OCI-LY7 (cell line): ENCODE measurements at regions not wholly inside any gene's neighbourhood (a gene's known extent, or its start where the extent isn't known, plus 50 kb on each side); places are given as distances from the start of the nearest gene placed in this dataset.

Experiments used
- EZH2phosphoT487 ChIP-seq: fragments of 200-600 bp; sonication (generic); IDR thresholded peaks from 2 replicates; pipeline ENCODE4 v1.6.1; 2018; ENCODE audit warnings: low read depth, borderline replicate concordance, mild to moderate bottlenecking, mixed run types, antibody characterized with exemption, low read length, moderate library complexity, mixed read lengths
- TF ChIP-seq, protein P1 (sequence below): fragments of 200-600 bp; sonication (generic); conservative IDR thresholded peaks from 2 replicates; pipeline ENCODE4 v1.5.1; 2014; ENCODE audit warnings: mild to moderate bottlenecking, antibody characterized with exemption, low read length, moderate library complexity, mixed read lengths

DNA sequence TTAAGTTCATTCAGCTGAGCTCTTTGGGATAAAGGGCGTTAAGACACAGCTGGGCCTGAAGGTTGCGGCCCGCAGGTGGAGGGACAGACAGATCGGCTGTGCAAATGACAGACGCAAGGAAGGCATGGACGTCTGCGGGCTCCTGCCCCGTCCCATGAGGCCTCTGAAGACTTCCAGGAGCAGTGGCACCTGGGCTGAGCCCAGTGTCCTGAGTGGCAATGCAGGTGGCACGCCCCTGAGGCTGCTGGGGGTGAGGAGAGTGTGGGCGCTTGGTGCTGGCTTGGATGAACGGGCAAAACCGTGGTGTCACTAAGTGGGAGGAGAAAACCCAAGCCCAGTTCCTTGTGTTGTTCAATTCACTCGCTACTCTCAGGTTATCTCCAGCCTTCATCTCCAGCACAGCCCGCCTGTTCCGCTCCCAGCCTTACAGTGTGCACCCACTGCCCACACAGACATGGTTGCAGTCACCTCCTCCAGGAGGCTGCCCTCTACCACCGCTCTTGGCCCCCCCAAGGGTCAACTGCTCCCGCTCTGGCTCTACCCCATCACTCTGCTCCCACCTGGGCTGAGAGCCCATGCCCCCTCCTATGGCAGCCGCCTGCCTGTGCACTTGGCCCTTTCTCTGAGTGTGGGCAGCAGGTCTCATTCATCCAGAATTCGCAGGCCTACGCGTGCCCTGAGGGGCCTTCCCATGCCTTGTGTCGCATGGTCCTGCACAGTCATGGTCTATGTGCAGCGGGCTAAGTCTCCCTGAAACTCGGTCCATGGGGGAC is 50.3 kb downstream of the PTGR3 start:
- TF ChIP-seq EZH2phosphoT487 = no peak
- TF ChIP-seq, protein P1, sequence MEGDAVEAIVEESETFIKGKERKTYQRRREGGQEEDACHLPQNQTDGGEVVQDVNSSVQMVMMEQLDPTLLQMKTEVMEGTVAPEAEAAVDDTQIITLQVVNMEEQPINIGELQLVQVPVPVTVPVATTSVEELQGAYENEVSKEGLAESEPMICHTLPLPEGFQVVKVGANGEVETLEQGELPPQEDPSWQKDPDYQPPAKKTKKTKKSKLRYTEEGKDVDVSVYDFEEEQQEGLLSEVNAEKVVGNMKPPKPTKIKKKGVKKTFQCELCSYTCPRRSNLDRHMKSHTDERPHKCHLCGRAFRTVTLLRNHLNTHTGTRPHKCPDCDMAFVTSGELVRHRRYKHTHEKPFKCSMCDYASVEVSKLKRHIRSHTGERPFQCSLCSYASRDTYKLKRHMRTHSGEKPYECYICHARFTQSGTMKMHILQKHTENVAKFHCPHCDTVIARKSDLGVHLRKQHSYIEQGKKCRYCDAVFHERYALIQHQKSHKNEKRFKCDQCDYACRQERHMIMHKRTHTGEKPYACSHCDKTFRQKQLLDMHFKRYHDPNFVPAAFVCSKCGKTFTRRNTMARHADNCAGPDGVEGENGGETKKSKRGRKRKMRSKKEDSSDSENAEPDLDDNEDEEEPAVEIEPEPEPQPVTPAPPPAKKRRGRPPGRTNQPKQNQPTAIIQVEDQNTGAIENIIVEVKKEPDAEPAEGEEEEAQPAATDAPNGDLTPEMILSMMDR = no peak
